ENCODE measurements at regions not wholly inside any gene's neighbourhood (a gene's known extent, or its start where the extent isn't known, plus 50 kb on each side); places are given as distances from the start of the nearest gene placed in this dataset.
"Not testable (repeated sequence)": the region's sequence is repeated elsewhere in the genome, so short reads cannot be mapped to it uniquely, and the experiment has no call there.

GRCh38 chr12:71268598-71269280 lies 110.9 kb upstream of the TSPAN8 start:
- Histone ChIP-seq H3K27ac (no peak overlapping the region), H3K9me3 (peaks cover 0 to 5% of the 10 kb centered on the region in 2 donors), H3K4me3 (no peak overlapping the region), H3K27me3 (no peaks in the 10 kb centered on the region), H3K36me3 (no peaks in the 10 kb centered on the region), H3K4me1 (no peaks in the 10 kb centered on the region)
- DNase-seq (ENCODE audit: low spot score), result no peak
- no peak for TF ChIP-seq CTCF (IDR thresholded peaks at IDR 0.05)

- Histone ChIP-seq H3K27ac (no peak overlapping the region), H3K9me3 (peaks cover 0 to 5% of the 10 kb centered on the region in 2 donors), H3K27me3 (no peaks in the 10 kb centered on the region), H3K4me1 (no peaks in the 10 kb centered on the region), H3K36me3 (no peaks in the 10 kb centered on the region), H3K4me3 (no peak overlapping the region)
- no peak for TF ChIP-seq CTCF (IDR thresholded peaks at IDR 0.05)
- no peak for DNase-seq (ENCODE audit: low spot score)
Measured at GRCh38 chr12:71266606-71267005, 108.8 kb upstream of the TSPAN8 start.

GRCh38 chr12:71265731-71266130 lies 107.9 kb upstream of the TSPAN8 start:
- H3K27me3 ChIP-seq; H3K9me3 ChIP-seq; H3K27ac ChIP-seq; H3K36me3 ChIP-seq; H3K4me1 ChIP-seq; H3K4me3 ChIP-seq; DNase-seq (ENCODE audit: low spot score): not testable (repeated sequence)

GRCh38 chr12:71262466-71262865 lies 104.7 kb upstream of the TSPAN8 start:
- Histone ChIP-seq H3K9me3 (no peaks in the 10 kb centered on the region), H3K4me1 (no peaks in the 10 kb centered on the region), H3K27ac (no peak overlapping the region), H3K36me3 (no peaks in the 10 kb centered on the region), H3K27me3 (no peaks in the 10 kb centered on the region), H3K4me3 (no peak overlapping the region)
- DNase-seq (ENCODE audit: low spot score), result no peak
- no peak for TF ChIP-seq CTCF (IDR thresholded peaks at IDR 0.05)

- H3K4me3 ChIP-seq, result no peak overlapping the region
- H3K9me3 ChIP-seq, result peaks cover 12 to 23% of the 10 kb centered on the region in 2 donors
- H3K27ac ChIP-seq, result no peak overlapping the region
- H3K36me3 ChIP-seq, result no peaks in the 10 kb centered on the region
- DNase-seq (ENCODE audit: low spot score), result no peak
- no peak for TF ChIP-seq CTCF (IDR thresholded peaks at IDR 0.05)
- H3K27me3 ChIP-seq, result no peaks in the 10 kb centered on the region
- H3K4me1 ChIP-seq, result no peaks in the 10 kb centered on the region
Measured at GRCh38 chr12:71252473-71252872, 94.7 kb upstream of the TSPAN8 start.

GRCh38 chr12:71250166-71250565 lies 92.4 kb upstream of the TSPAN8 start:
- Histone ChIP-seq H3K4me3 (no peak overlapping the region), H3K36me3 (no peaks in the 10 kb centered on the region), H3K9me3 (peaks cover 12 to 23% of the 10 kb centered on the region in 2 donors), H3K4me1 (no peaks in the 10 kb centered on the region), H3K27ac (no peak overlapping the region), H3K27me3 (no peaks in the 10 kb centered on the region)
- DNase-seq (ENCODE audit: low spot score), result no peak
- no peak for TF ChIP-seq CTCF (IDR thresholded peaks at IDR 0.05)

All from right atrium auricular region (tissue), 2 donors.